Tibial nerve (tissue), 4 donors: ENCODE measurements at regions not wholly inside any gene's neighbourhood (a gene's known extent, or its start where the extent isn't known, plus 50 kb on each side); places are given as distances from the start of the nearest gene placed in this dataset.

ENCODE experiments used
- DNase-seq, 2 donors: peaks; one replicate each; pipeline ENCODE4 v3.0.0-alpha.2; 2019; ENCODE audit warnings: low spot score in 2 of 2
- H3K27ac ChIP-seq, 4 donors: fragments of 200-600 bp; sonication (generic) in 3 of 4; one replicate each; pipeline ENCODE4 v1.5.1; 2017 to 2019; ENCODE audit warnings: mild to moderate bottlenecking in 1 of 4
- H3K27me3 ChIP-seq, 2 donors: fragments of 200-600 bp; sonication (generic) in 1 of 2; one replicate each; pipeline versions ENCODE4 v1.5.1 to v1.6.0; 2017 to 2019
- H3K36me3 ChIP-seq, 3 donors: fragments of 200-600 bp; sonication (generic); one replicate each; pipeline ENCODE4 v1.5.1; 2018 to 2019
- H3K4me1 ChIP-seq, 4 donors: fragments of 200-600 bp; sonication (generic) in 3 of 4; one replicate each; pipeline ENCODE4 v1.5.1; 2017 to 2019
- H3K4me3 ChIP-seq, 4 donors: fragments of 200-600 bp; sonication (generic) in 3 of 4; one replicate each; pipeline ENCODE4 v1.5.1; 2017 to 2019; ENCODE audit warnings: mild to moderate bottlenecking in 1 of 4, moderate library complexity in 1 of 4
- H3K9me3 ChIP-seq, 4 donors: fragments of 200-600 bp; sonication (generic) in 3 of 4; one replicate each; pipeline ENCODE4 v1.5.1; 2017 to 2019
- CTCF ChIP-seq, 5 experiments: fragments of 200-600 bp in 3 of 5; fragments of 450-650 bp in 2 of 5; sonication (generic) in 3 of 5; IDR thresholded peaks; one replicate each; pipeline ENCODE4 v1.5.1; 2016 to 2019; ENCODE audit warnings: antibody characterized with exemption in 5 of 5, mild to moderate bottlenecking in 3 of 5, moderate library complexity in 2 of 5
- EP300 ChIP-seq, 2 donors: sonication (generic); formaldehyde crosslinking; IDR thresholded peaks; one replicate each; pipeline ENCODE4 v1.6.1; 2017; ENCODE audit warnings: antibody characterized with exemption in 2 of 2, mild to moderate bottlenecking in 1 of 2
- POLR2A ChIP-seq, 2 donors: fragments of 450-650 bp; IDR thresholded peaks; one replicate each; pipeline ENCODE4 v1.6.1; 2017; ENCODE audit warnings: antibody characterized with exemption in 2 of 2, mild to moderate bottlenecking in 2 of 2, moderate library complexity in 2 of 2
- WGBS, 2 donors: methylation state at CpG; one replicate each; pipeline ENCODE4 v1.1.5; 2018; 5-methylcytosine and 5-hydroxymethylcytosine counted together

DNA sequence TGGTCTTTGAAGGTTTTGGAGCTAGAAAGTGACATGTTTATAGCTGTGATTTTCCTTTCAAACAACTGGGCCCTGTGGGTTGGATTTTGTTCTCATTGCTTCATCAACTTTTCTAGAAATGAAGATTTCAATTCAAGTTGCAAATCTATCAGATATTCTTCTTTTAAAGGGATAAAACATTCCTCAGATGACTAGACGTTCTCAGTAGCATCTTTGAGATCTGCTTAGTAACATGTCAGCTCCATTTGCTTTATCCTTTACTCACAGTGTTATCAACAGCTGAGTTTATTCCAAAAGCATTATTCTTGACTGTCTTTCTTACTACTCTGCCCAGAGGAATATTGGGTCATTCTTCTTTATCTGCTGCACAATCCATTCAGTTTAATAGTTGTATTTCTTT lies 108.2 kb upstream of the GIMD1 start:
- no peaks in the 10 kb centered on the region for H3K4me1 ChIP-seq
- H3K9me3 ChIP-seq = no peaks in the 10 kb centered on the region
- no peak for DNase-seq
- TF ChIP-seq EP300 (IDR thresholded peaks at IDR 0.05) (no peak), CTCF (IDR thresholded peaks at IDR 0.05) (no peak), POLR2A (IDR thresholded peaks at IDR 0.05) (no peak)
- H3K27ac ChIP-seq = no peak overlapping the region
- no peaks in the 10 kb centered on the region for H3K27me3 ChIP-seq
- no peak overlapping the region for H3K4me3 ChIP-seq
- WGBS, 2 donors = 32 to 34% methylated on average over 1 of the region's 1 CpG
- no peaks in the 10 kb centered on the region for H3K36me3 ChIP-seq

DNA sequence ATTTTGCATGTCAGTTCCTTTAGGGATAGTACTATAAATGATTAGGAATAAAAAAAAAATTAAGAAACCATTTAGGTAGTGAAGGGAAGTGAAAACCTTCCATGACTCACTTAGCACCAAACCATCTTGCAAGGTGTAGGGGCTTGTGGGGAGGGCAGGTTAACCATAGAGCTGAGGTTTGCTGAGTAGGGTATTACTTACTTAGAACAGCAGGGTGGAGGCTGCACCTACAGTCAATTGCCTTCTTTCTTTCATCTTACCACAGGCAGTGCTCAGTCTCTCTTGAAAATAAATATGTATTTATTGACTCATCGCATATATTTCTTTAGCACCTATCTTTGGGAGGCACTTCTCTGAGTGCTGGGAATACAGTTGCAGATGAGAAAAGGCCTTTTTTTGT lies 104.9 kb upstream of the GIMD1 start:
- H3K27me3 ChIP-seq = no peaks in the 10 kb centered on the region
- TF ChIP-seq POLR2A (IDR thresholded peaks at IDR 0.05) = no peak
- TF ChIP-seq CTCF (IDR thresholded peaks at IDR 0.05) = no peak
- no peak for TF ChIP-seq EP300 (IDR thresholded peaks at IDR 0.05)
- no peak overlapping the region for H3K4me3 ChIP-seq
- H3K4me1 ChIP-seq = no peaks in the 10 kb centered on the region
- DNase-seq = no peak
- 95 to 100% methylated on average over 1 of the region's 1 CpG for WGBS, 2 donors
- no peak overlapping the region for H3K27ac ChIP-seq
- no peaks in the 10 kb centered on the region for H3K9me3 ChIP-seq
- H3K36me3 ChIP-seq = no peaks in the 10 kb centered on the region

GRCh38 chr4:106471151-106471550 lies 102.6 kb upstream of the GIMD1 start:
- Histone ChIP-seq H3K4me3 (no peak overlapping the region), H3K27me3 (no peaks in the 10 kb centered on the region), H3K27ac (no peak overlapping the region), H3K4me1 (no peaks in the 10 kb centered on the region), H3K9me3 (no peaks in the 10 kb centered on the region), H3K36me3 (no peaks in the 10 kb centered on the region)
- no peak for DNase-seq
- WGBS, 2 donors = 95% methylated on average over 6 to 7 of the region's 7 CpGs
- TF ChIP-seq POLR2A (IDR thresholded peaks at IDR 0.05) = no peak

DNA sequence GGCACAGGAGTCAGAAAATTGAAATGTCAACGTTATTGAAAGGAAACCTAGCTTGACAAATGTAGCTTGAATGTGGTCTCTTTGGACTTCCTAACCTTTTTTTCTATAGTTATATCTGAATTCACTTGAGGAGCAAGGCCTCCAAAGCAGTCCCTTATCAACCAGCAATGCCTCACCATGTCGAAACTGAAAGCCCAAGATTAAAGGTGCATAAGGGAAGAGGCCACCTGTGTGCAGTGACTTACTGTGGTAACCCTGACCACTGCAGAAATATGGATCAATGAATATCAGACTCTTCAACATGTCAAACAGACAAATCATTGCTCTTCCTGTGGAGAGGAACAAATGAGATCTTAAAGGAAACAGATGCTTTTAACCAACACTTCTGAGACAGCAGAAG lies 95.0 kb upstream of the GIMD1 start:
- TF ChIP-seq EP300 (IDR thresholded peaks at IDR 0.05) (no peak), POLR2A (IDR thresholded peaks at IDR 0.05) (no peak), CTCF (IDR thresholded peaks at IDR 0.05) (no peak)
- Histone ChIP-seq H3K36me3 (no peaks in the 10 kb centered on the region), H3K9me3 (no peaks in the 10 kb centered on the region), H3K4me3 (no peak overlapping the region), H3K4me1 (no peaks in the 10 kb centered on the region), H3K27me3 (no peaks in the 10 kb centered on the region), H3K27ac (no peak overlapping the region)
- DNase-seq = no peak
- 75% methylated on average over 2 of the region's 2 CpGs for WGBS, 2 donors

GRCh38 chr4:106454581-106454980 lies 86.0 kb upstream of the GIMD1 start:
- no peak overlapping the region for H3K4me3 ChIP-seq
- no peak for DNase-seq
- no peaks in the 10 kb centered on the region for H3K9me3 ChIP-seq
- 86 to 98% methylated on average over 2 of the region's 2 CpGs for WGBS, 2 donors
- no peak overlapping the region for H3K27ac ChIP-seq
- no peaks in the 10 kb centered on the region for H3K27me3 ChIP-seq
- H3K36me3 ChIP-seq = no peaks in the 10 kb centered on the region
- no peaks in the 10 kb centered on the region for H3K4me1 ChIP-seq
- TF ChIP-seq EP300 (IDR thresholded peaks at IDR 0.05) (no peak), POLR2A (IDR thresholded peaks at IDR 0.05) (no peak), CTCF (IDR thresholded peaks at IDR 0.05) (no peak)

GRCh38 chr4:106454021-106454420 lies 85.4 kb upstream of the GIMD1 start:
- WGBS, 2 donors = 24 to 33% methylated on average over 2 of the region's 2 CpGs

More at GRCh38 chr4:106454021-106454420, 85.4 kb upstream of the GIMD1 start:
- H3K4me3 ChIP-seq = no peak overlapping the region
- H3K36me3 ChIP-seq = no peaks in the 10 kb centered on the region
- TF ChIP-seq EP300 (IDR thresholded peaks at IDR 0.05) (no peak), CTCF (IDR thresholded peaks at IDR 0.05) (no peak), POLR2A (IDR thresholded peaks at IDR 0.05) (no peak)
- no peak for DNase-seq
- H3K4me1 ChIP-seq = no peaks in the 10 kb centered on the region
- H3K27me3 ChIP-seq = no peaks in the 10 kb centered on the region
- H3K27ac ChIP-seq = no peak overlapping the region
- H3K9me3 ChIP-seq = no peaks in the 10 kb centered on the region
